GM18861 (cell line): ENCODE measurements at regions not wholly inside any gene's neighbourhood (a gene's known extent, or its start where the extent isn't known, plus 50 kb on each side); places are given as distances from the start of the nearest gene placed in this dataset.
"Not testable (repeated sequence)": the region's sequence is repeated elsewhere in the genome, so short reads cannot be mapped to it uniquely, and the experiment has no call there.

Experiments
- ATAC-seq: cut with Tn5 transposase; IDR thresholded peaks from one replicate; pipeline ENCODE4 v1.9.1; 2021; ENCODE audit not compliant: unreplicated experiment

DNA sequence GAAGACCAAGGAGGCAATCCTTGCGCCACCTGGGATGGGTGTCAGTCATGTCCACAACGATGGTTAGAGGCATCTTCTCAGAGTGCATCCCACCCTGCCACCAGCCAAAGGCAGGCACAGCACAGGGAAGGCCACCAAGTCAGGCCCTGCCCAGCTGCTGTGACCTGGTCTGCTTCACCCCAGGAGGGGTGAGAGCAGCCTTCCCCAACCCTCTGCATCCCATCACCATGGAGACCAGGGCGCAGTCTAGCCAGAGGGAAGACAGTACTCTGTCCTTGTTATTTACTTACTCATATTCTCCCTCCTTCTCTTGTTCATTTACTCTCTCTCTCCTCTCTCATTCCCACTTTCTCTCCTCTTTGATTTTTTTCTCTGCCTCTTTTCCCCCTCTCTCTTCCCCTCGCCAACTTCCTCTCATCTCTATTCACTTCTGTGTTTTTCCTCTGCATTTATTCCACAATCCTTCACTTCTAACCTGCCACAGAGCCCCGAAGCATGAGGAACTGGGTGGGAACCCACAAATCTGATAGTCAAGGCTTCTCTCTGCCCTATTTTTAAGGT is 749.4 kb downstream of the UQCRFS1 start:
- no peak for ATAC-seq

DNA sequence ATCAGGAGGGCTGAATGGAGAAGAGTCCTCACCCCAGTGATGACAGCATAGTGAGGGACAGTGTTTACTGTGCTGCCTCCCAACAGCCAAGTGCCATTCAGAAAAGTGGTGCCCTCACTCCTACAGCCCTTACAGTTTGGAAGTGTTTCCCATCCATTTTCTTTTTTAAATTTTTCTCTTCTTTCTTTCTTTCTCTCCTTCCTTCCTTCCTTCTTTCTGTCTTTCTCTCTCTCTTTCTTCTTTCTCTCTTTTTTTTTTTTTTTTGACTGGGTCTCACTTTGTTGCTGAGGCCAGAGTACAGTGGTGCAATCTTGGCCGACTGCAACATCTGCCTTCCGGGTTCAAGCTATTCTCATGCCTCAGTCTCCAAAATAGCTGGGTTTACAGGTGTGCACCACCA is 755.3 kb downstream of the UQCRFS1 start:
- ATAC-seq, result no peak

DNA sequence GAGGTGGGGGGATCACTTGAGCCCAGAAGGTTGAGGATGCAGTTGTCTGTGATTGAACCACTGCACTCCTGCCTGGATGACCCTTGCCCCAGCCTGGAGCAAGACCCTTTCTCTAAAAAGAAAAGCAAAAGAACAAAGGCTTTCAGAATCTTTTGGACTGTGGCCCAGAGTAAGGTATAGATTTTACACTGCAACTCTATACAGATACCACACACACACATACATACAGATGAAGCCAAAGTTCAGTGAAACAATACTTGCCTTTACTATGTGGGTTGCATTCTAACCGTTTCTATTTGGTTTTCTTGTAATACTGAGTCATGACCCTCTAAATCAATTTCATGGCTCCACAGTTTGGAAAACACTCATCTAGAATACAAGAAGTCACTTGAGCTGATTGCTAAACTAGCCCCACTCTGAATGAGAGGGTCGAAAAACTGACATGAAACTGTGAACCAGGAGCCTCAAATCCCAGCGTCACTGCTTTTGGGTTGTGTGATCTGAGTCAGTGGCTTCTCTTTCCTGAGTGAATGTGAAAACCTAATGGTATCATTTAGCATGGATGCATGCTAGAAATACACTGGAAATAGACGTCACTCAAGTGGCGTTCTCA is 756.1 kb downstream of the UQCRFS1 start:
- no peak for ATAC-seq

DNA sequence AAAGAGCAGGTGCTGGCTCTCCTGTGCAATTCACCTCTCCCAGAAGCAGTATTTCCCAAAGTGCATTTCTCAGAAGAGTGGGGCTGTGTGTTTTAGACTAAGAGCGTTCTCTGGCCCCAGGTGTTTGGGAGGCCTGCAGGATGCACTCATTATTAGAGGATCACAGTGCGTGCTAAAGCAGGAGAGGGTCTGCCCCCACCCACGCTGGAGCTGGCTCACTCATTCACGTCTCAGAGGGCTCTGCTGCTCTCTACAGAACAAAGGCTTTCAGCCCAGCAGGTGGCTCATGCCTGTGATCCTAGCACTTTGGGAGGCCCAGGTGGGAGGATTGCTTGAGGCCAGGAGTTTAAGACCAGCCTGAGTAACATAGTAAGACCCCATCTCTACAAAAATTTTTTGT is 756.7 kb downstream of the UQCRFS1 start:
- ATAC-seq, result no peak

DNA sequence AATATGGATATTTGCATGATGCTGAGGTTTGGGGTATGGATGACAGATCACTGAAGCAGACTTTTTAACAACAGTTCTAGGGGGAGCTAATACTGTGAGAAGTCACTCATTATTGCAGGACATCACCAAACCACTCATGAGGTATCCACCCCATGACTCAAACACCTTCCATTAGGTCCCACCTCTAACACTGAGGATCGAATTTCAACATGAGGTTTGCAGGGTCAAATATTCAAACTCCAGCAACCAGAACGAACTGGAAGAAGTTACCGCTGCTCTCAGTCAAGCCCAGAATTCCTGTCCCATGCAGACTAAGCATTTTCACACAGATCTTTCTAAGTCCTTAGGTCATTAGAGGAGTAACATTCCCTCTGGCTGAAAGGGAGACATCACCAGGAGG is 758.9 kb downstream of the UQCRFS1 start:
- ATAC-seq, result no peak

DNA sequence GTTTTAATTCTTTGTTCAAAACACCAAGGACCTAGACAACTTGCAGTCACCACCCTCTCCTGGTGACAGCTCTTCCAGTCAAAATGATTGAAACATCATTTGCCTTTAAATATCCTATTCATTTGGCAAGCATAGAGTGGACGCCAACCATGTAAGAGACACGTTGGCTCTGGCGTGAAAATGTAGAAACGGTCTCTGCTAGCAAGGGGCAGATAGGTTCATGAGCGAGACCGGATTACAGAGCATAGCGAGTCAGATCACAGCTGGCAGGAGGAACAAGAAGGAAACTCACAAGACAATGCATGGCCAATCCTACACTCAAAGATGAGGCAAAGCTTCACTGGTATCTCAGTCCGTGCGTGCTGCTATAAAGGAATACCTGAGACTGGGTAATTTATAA is 759.5 kb downstream of the UQCRFS1 start:
- ATAC-seq, result no peak

DNA sequence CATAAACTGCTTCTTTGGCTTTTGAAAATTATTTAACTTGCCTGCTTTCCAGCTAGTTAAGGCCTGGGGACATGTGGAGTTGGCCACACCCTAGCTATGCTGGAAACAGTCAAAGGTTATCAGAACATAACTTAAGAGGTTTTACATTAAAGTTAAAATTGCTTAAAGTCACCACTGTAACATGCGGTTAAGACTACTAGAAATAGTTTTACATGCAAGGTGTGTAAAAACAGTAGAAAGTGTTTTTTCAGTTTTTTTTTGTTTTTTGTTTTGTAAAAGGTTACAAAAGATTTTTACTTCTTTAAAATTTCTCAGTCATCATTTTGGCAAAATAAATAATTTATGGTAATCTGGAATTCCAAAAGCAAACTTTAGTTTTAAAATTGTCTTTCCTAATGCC is 763.1 kb downstream of the UQCRFS1 start:
- ATAC-seq, result no peak

DNA sequence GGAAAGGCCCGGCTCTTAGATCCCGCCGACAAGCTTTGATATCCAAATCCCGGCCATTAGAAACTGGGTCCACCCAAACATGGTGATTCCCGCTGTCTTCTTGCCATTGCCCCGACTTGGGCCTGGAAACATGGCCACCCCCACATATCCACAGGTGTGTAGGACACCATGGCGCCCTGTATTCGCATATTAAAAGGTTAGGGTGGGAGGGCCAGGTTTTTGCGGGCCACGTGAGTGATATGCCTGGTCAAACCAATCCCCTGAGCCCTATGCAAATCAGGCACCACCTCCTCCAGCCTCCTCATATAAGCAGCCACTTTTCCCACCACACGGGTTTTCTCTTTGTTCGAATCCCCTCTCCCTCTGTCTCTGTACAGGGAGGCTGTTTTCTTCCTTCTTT is 766.4 kb downstream of the UQCRFS1 start:
- ATAC-seq, result no peak

DNA sequence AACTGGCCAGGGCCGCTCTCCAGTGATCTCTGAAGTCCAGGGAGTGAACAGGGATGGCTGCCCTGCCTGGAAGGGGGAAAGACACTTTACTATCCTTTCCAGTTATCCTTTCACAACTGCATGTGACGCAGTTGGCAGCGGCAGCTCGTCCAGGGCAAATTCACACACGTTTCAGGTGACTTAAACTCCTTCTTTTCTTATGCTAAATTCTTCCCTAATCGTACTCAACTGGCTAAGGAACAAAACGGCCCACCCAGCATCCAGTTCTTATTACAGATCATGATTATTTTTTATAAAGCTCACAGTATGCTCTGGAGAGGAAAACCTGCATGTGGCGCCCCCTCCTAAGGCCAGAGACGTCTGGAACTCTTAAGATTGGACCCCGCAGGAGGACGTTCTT is 767.1 kb downstream of the UQCRFS1 start:
- no peak for ATAC-seq

DNA sequence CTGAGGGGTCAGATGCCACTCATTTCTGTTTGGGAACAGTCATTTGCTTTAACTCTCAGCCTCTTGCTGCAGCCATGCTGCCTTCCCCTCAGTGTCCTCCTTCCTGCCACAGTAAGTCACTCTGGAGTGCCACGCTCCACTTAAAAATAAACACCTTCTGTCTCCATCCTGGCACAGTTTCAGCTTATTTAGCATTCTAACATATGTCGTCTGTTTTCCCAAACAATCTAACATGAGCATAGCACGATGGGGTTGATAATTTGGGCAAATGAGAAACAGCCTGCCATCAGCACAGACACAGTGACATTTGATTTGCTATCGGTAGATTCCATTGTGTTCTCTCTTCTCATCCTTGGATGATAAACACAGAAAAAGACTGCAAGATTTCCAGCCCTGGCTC is 768.6 kb downstream of the UQCRFS1 start:
- no peak for ATAC-seq

DNA sequence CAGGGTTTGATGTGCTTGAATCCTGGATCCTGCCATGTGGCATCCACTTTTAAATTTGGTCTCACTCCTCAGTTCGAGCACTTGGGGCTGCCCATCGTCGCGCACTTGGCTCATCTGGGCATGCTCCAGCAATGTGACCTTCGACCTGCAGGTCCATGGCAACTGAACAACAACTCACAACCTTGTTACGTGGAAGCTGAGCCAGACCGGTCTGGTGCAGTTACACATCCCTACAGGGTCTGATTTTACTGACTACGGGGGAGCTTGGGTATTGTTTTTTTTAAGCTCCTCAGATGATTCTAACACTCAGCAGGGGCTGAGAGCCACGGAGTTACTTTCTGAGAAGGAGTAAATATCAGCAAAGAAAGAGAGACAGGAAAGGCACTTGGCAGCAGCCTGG is 769.6 kb downstream of the UQCRFS1 start:
- no peak for ATAC-seq

DNA sequence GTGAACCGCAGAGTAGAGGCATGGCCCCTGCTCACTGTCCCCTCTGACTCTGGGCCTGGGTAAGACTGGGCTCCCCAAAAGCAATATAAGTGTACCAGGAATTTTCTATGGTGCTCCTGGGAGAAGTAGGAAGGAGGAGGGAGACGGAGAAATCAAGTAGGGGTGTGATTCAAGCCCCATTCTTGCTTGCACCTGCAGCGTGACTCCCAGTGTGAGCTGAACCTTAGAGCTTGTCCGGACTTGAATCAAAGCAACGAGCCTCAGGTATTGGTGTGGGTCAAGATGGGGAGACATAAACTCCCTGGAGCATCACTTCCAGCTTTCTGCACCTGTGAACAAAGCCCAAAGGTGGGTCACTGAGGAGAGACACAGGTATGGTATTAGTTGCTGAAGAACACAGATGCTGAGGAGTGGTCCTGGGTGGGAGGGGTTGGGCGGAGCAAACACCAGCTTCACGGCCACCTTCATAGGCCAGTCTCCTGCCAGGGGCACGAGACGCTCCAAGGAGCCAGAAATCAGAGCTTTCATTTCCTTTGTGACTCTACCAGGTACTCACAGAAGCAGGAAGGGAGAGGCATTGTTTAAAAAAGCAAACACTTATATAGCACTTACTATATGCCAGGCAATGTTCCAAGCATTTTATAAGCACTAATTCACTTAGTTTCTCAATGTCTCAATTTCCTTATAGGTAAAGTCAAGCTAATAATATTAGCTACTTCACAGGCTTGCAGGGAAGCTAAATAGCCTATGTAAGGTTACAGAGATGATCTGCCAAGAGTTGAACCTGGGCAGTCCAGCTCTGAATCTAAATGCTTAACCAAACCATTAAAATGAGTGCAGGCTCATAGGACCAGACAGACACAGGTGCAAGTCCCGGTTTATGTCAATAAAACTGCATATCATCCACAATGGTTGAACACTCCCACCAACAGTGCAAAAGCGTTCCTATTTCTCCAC is 775.3 kb downstream of the UQCRFS1 start:
- ATAC-seq, result no peak

DNA sequence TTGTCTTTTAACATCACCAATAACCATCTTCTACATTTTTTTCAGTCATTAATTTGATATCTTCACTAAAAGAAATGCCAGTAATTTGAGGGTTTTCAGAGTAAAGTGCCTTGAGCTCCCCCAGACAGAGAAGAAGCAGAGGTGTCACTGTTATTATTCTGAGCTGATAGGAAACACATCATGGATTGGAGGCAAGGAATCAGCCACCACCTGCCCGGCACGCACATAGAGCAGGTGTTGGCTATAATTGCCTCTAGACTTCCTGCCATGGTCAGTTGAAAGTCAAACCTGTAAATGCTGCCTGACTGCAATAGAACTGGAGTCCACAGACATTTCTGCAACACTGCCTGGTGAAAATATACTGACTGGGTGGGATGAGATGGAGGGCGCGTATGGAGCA is 776.6 kb downstream of the UQCRFS1 start:
- ATAC-seq, result no peak

DNA sequence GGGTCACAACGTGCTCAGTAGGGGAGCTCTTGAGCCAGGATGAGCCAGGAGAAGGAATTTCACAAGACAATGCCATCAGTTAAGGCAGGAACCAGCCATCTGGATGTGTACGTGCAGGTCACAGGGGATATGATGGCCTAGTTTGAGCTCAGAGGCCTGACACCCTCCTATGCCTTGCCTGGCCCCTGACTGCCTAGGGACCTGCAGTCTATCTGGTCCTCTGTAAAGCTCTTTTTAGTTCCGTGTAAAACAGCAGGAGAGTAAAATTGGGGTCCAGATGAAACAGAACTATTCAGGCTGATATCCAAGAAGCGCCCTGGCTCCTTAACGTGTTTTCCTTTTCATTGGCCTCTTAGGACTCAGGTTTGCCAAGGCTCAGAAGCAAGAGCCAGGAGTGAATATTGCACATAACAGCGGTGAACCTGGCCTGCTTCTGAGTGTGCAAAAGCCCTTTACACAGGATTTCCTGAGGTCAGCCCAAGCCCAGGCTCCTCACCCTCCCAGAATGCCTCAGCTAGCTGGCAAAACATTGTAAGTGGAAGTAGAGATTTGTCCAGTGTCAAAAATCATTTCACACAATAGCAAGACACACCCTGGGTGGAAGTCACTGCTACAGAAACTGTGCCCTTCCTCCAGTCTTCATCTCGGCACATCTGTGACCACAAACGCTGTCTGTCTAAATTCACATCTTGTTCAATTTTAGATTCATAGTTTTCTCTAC is 777.2 kb downstream of the UQCRFS1 start:
- no peak for ATAC-seq

DNA sequence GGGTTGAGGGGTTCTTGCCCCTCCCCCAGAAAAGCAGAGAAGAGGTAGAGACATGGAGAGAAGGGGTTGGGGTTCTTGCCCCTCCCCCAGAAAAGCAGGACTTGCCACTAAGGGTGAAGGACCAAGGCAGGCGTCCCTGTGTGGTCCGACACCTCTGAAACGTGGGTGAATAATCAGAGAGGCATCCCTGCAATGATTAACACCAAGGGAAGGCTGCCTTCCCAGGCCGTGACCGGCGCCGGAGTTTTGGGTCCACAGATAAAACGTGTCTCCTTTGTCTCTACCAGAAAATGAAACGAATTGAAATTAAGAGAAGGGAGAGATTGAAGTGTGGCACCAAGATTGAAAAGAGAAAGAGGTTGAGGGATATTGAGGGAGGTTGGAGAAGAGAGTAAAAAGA is 778.2 kb downstream of the UQCRFS1 start:
- ATAC-seq, result not testable (repeated sequence)

DNA sequence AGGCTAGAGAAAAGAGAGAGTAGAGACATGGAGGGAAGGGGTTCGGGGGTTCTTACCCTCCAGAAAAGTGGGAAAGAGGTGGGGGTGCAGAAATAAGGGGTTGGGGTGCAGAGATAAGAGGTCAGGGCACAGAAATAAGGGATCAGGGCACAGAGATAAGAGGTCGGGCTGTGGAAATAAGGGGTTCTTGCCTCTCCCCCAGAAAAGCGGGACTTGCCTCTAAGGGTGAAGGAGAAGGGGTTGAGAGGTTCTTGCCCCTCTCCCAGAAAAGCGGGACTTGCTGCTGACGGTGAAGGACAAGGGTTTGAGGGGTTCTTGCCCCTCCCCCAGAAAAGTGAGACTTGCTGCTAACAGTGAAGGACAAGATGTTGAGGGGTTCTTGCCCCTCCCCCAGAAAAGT is 778.6 kb downstream of the UQCRFS1 start:
- not testable (repeated sequence) for ATAC-seq

DNA sequence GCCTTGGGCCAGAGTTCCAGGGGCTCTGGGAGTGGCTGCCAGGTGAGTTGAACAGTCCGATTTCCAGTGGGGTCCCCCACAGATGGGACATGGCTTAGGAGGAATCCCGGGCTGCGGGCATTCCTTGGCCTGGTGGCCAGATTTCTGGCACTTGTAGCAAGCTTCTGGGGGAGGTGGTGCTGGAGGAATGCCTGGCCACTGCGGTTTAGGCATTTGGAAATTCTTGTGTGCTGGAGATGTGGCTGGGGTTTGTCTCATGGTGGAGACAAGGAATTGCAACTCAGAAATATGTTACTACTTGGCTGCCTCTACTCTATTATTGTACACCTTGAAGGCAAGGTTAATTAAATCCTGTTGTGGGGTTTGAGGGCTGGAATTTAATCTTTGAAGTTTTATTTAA is 779.8 kb downstream of the UQCRFS1 start:
- ATAC-seq, result not testable (repeated sequence)

DNA sequence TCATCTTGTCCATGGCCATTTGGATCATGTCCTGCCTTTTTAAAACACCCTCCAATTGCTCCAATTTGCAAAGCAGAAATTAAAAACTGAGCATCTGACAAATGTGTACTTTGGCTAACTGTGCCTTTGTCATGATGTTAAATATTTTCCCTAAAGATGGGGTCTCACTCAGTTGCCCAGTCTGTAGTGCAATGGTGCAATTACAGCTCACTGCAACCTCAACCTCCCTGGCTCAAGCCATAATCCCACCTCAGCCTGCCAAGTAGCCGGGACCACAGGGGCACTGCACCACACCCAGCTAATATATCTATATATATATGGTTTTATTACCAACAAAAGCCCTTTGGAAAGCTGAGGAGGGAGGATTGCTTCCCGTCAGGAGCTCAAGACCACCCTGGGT is 782.7 kb downstream of the UQCRFS1 start:
- ATAC-seq, result no peak

DNA sequence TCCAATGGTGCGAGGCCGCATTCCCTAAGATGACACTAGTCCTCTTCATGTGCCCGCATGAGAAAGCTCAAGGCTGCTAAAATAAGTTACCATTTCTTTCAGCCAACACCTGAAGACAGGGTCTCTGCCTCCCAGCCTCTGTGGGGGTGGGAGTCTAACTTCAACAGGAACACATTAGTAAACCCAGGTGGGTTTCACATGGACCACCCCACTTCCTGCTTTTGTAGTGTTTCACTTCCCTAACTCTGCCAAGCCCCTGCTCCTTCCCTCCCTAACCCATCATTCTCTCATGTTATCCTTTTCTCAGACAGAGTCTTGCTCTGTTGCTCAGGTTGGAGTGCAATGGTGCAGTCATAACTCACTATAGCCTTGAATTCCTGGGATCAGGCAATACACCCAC is 783.6 kb downstream of the UQCRFS1 start:
- no peak for ATAC-seq

DNA sequence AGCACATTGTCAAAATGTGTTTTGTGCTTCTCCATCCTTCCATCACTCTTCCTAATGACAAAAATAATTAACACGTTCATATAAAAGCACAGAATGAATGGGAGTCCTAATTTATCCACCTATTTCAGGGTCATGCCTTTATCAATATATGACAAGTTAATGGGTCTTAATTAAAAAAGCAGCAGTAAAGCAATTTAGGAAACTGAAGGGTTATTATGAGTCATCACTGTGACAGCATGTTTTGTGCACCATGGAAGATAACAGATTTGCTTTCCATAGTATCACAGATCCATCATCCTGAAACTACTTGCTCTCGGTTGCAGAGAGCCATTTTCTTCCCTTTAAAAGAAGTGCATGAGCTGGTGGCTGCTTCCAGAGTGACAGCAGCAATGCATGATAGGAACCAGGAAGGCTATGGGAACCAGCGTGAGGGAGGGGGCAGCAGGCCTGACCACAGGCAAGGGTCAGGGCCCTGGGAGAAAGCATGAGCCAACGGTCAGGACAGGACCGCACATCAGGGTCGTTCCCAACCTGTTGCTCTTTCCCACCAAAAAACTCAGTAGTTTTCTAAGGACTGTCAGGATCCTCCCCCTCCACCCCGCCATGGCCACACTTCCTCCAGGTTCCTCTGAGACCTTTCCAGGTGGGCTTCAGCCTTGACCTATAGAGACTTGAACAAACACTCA is 784.1 kb downstream of the UQCRFS1 start:
- ATAC-seq, result no peak
